ENCODE measurements at regions not wholly inside any gene's neighbourhood (a gene's known extent, or its start where the extent isn't known, plus 50 kb on each side); places are given as distances from the start of the nearest gene placed in this dataset.
"Not testable (repeated sequence)": the region's sequence is repeated elsewhere in the genome, so short reads cannot be mapped to it uniquely, and the experiment has no call there.

GRCh38 chr3:182325213-182325950 is 467.9 kb upstream of the ATP11B start:
- 65 to 84% methylated on average over 10 of the region's 10 CpGs for WGBS, 2 donors
- intact Hi-C loops (cut with DNase I) = no loop called here
- no peak for DNase-seq

GRCh38 chr3:182327196-182327681 is 466.1 kb upstream of the ATP11B start:
- TF ChIP-seq CTCF (IDR thresholded peaks at IDR 0.05) (no peak), POLR2A (IDR thresholded peaks at IDR 0.05) (no peak)
- Histone ChIP-seq H3K36me3 (replicated peaks in 1 of 2; ENCODE audit: insufficient read depth in 1 of 2, low read depth in 2 of 2) (no peaks in the 10 kb centered on the region), H3K27ac (no peak overlapping the region), H3K4me1 (no peaks in the 10 kb centered on the region), H3K4me3 (no peak overlapping the region), H3K27me3 (no peaks in the 10 kb centered on the region), H3K9me3 (no peaks in the 10 kb centered on the region)
- intact Hi-C loops (cut with DNase I) = no loop called here
- ATAC-seq (no peak), DNase-seq (no peak)
- 47 to 50% methylated on average over 10 of the region's 10 CpGs for WGBS, 2 donors

More at GRCh38 chr3:182325213-182325950, 467.9 kb upstream of the ATP11B start:
- no peaks in the 10 kb centered on the region for H3K4me1 ChIP-seq
- TF ChIP-seq CTCF (IDR thresholded peaks at IDR 0.05) = no peak
- TF ChIP-seq POLR2A (IDR thresholded peaks at IDR 0.05) = no peak
- H3K4me3 ChIP-seq = no peak overlapping the region
- no peaks in the 10 kb centered on the region for H3K36me3 ChIP-seq (replicated peaks in 1 of 2; ENCODE audit: insufficient read depth in 1 of 2, low read depth in 2 of 2)
- no peaks in the 10 kb centered on the region for H3K27me3 ChIP-seq
- H3K27ac ChIP-seq = no peak overlapping the region
- H3K9me3 ChIP-seq = no peaks in the 10 kb centered on the region
- ATAC-seq = no peak

- Histone ChIP-seq H3K27me3 (no peaks in the 10 kb centered on the region), H3K4me1 (no peaks in the 10 kb centered on the region), H3K4me3 (no peak overlapping the region), H3K36me3 (replicated peaks in 1 of 2; ENCODE audit: insufficient read depth in 1 of 2, low read depth in 2 of 2) (no peaks in the 10 kb centered on the region), H3K9me3 (no peaks in the 10 kb centered on the region), H3K27ac (no peak overlapping the region)
- TF ChIP-seq CTCF (IDR thresholded peaks at IDR 0.05) (no peak), POLR2A (IDR thresholded peaks at IDR 0.05) (no peak)
- DNase-seq (no peak), ATAC-seq (no peak)
- intact Hi-C loops (cut with DNase I) = no loop called here
These were observed 462.7 kb upstream of the ATP11B start for GRCh38 chr3:182330646-182331045.

GRCh38 chr3:182331341-182331740 is 462.0 kb upstream of the ATP11B start:
- intact Hi-C loops (cut with DNase I) = no loop called here
- H3K27me3 ChIP-seq = no peaks in the 10 kb centered on the region
- 30 to 37% methylated on average over 4 of the region's 4 CpGs for WGBS, 2 donors
- no peak overlapping the region for H3K27ac ChIP-seq
- H3K36me3 ChIP-seq (replicated peaks in 1 of 2; ENCODE audit: insufficient read depth in 1 of 2, low read depth in 2 of 2) = no peaks in the 10 kb centered on the region
- no peak for DNase-seq
- H3K9me3 ChIP-seq = no peaks in the 10 kb centered on the region
- no peaks in the 10 kb centered on the region for H3K4me1 ChIP-seq
- H3K4me3 ChIP-seq = no peak overlapping the region
- no peak for ATAC-seq
- TF ChIP-seq CTCF (IDR thresholded peaks at IDR 0.05) (no peak), POLR2A (IDR thresholded peaks at IDR 0.05) (no peak)

- Histone ChIP-seq H3K27me3 (no peaks in the 10 kb centered on the region), H3K9me3 (no peaks in the 10 kb centered on the region), H3K4me1 (no peaks in the 10 kb centered on the region), H3K36me3 (replicated peaks in 1 of 2; ENCODE audit: insufficient read depth in 1 of 2, low read depth in 2 of 2) (no peaks in the 10 kb centered on the region), H3K4me3 (no peak overlapping the region), H3K27ac (no peak overlapping the region)
- ATAC-seq (no peak), DNase-seq (no peak)
- WGBS, 2 donors = 31 to 38% methylated on average over 1 of the region's 1 CpG
- TF ChIP-seq CTCF (IDR thresholded peaks at IDR 0.05) = no peak
- TF ChIP-seq POLR2A (IDR thresholded peaks at IDR 0.05) = no peak
- intact Hi-C loops (cut with DNase I) = no loop called here
These were observed 451.1 kb upstream of the ATP11B start for GRCh38 chr3:182342252-182342651.

DNA sequence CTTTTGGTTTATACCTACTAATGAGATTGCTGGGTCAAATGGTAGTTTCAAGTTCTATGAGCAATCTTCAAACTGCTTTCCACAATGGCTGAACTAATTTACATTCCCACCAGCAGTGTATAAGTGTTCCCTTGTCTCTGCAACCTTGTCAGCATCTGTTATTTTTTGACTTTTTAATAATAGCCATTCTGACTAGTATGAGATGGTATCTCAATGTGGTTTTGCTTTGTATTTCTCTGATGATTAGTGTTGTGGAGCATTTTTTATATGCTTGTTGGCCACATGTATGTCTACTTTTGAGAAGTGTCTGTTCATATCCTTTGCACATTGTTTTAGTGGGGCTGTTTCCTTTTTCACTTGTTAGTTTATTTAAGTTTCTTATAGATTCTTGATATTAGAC is 449.3 kb upstream of the ATP11B start:
- intact Hi-C loops (cut with DNase I); ATAC-seq; DNase-seq; H3K27ac ChIP-seq; H3K36me3 ChIP-seq (replicated peaks in 1 of 2; ENCODE audit: insufficient read depth in 1 of 2, low read depth in 2 of 2); H3K4me3 ChIP-seq; H3K27me3 ChIP-seq; H3K9me3 ChIP-seq; H3K4me1 ChIP-seq: not testable (repeated sequence)

All from body of pancreas (tissue), 4 donors.